ENCODE measurements at regions not wholly inside any gene's neighbourhood (a gene's known extent, or its start where the extent isn't known, plus 50 kb on each side); places are given as distances from the start of the nearest gene placed in this dataset.
"Not testable (repeated sequence)": the region's sequence is repeated elsewhere in the genome, so short reads cannot be mapped to it uniquely, and the experiment has no call there.

DNA sequence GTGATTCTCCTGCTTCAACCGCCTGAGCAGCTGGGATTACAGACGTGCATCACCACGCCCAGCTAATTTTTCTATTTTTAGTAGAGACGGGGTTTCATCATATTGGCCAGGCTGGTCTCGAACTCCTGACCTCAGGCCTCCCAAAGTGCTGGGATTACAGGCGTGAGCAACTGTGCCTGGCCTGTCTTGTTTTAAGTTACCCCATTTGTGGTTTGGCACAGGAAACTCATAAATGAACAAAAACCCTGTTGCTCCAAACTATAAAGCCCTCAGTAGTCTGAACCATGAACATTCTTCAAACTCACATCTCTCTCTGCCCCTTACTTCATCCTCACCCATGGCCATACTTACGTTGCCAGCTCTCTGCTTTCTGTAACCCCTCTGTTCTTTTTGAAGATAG lies 61.7 kb downstream of the RHOU start:
- DNase-seq = not testable (repeated sequence)

DNA sequence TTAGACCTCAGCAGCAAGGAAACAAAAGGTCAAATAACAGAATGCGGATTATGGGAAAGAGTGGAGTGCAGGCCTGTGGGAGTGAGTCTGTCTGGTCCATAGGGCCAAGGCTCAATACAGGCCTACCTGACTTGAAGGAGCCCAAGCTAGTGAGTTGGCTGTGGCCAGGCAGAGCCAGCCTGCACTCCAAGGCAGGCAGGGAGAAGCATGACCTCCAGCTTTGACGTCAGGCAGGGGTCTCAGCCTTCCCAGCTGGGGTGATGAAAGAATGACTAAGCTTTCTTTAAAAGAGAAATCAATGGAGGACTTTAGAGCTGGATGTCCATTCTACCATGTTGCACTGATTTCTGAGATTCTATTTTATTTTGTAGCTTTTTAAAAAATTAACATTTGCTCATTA lies 62.8 kb downstream of the RHOU start:
- DNase-seq = no peak

DNA sequence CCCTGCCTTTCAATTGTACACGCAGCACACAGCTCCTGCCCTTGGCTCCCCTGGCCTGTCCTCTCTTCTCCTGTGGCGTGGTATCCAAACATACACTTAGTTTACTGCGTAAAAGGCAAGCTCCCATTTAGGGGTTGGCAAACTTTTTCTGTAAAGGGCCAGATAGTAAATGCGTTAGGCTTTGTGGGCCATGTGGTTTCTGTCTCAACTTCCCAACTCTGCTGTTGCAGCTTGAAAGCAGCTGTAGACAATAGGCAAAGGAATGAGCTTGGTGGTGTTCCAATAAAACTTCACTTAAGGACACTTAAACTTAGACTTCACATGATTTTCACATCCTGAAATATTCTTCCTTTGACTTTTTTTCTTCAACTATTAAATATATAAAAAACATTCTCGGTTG lies 63.3 kb downstream of the RHOU start:
- no peak for DNase-seq

DNA sequence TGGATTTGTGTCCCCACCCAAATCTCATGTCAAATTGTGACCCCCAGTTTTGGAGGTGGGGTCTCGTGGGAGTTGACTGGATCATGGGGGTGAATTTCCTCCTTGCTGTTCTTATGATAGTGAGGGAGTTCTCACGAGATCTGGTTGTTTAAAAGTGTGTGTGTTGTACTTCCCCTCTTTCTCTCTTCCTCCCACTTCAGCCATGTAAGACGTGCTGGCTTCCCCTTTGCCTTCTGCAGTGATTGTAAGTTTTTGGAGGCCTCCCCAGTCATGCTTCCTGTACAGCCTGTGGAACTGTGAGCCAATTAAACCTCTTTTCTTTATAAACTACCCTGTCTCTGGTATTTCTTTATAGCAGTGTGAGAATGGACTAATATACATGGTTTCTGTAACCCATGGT lies 64.6 kb downstream of the RHOU start:
- DNase-seq = no peak

GRCh38 chr1:228801068-228801467 lies 65.8 kb downstream of the RHOU start:
- no peak for DNase-seq

GRCh38 chr1:228802386-228803220 lies 67.3 kb downstream of the RHOU start:
- no peak for DNase-seq

- no peak for DNase-seq
Measured at GRCh38 chr1:228803421-228803820, 68.1 kb downstream of the RHOU start.

DNA sequence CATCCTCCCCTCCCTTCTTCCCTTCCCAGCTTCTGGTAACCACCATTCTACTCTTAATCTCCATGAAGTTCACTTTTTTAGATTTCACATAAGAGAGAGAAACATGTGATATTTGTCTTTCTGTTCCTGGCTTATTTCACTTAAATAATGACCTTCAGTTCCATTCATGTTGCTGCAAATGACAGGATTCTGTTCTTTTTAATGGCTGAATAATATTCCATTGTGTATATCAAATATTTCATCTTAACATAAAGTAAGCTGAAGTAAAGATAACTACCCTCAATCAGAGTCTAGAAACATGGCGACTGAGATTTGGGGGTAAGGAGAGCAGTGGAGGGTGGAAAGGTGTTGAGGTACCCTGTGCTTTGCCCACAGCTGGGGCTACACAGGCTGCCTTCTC lies 68.9 kb downstream of the RHOU start:
- no peak for DNase-seq

- DNase-seq = no peak
Measured at GRCh38 chr1:228804640-228805413, 69.5 kb downstream of the RHOU start.

DNA sequence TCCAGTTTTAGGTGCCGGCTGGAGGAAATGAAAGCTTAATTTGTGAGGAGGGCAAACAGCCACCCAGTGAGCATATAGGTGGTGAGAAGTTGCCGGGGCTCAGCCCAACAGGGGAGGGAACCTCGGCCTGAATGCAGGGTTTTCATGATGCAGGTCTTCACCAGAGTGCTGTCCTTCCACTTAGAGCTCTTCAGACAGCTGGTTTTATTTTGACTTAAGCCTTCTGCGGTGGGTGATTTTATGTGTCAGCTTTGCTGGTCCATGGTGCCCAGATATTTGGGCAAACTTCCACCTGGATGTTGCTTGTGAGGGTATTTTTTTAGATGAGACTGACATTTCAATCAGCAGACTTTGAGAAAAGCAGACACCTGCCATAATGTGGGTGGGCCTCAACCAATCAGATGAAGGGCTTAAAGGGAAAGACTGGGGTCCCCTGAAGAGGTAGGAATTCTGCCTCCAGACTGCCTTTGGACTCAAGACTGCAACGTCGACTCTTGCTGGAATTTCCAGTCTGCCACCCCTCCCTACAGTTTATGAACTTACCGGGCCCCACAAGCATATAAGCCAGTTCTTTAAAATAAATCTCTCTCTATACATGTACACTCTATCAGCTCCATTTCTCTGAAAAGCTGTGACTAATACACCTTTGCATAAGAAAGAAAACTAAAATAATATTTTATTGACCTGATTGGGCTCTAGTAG lies 72.8 kb downstream of the RHOU start:
- DNase-seq = no peak

DNA sequence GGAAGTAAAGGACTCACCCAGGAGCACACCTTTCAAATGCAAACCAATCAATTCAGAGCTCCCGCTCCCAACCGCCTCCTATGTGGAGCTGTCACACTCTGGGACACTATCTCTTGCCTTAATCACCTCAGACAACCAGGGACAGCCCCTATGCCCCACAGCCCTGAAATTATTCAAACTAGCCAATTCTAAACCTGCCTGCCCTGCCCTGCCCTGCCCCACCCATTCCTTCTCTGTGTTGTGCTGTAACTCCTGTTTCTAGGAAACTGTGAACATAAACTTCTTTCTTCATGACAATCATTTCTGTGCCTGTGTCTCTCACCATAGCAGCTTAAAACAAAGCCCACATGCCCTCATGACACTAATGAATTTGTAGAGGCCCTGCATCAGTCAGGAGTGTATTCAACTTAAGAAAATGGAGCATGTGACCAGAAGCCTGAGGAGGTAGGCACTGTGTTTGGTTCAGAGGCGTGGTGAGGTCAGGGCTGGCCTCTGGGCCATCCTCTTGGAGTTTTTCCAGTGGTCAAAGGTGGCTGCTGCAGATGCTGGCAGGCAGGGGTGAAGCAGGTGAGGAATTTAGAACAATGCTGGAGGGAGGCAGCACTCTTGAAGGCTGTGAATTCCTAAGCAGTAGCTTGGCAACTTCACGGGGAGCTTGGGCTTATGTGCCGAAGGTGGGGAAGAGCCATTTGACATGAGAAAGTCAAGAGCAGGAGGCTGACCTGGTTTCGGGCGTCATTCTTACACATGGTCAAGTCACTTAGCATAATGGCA lies 74.5 kb downstream of the RHOU start:
- DNase-seq = no peak

DNA sequence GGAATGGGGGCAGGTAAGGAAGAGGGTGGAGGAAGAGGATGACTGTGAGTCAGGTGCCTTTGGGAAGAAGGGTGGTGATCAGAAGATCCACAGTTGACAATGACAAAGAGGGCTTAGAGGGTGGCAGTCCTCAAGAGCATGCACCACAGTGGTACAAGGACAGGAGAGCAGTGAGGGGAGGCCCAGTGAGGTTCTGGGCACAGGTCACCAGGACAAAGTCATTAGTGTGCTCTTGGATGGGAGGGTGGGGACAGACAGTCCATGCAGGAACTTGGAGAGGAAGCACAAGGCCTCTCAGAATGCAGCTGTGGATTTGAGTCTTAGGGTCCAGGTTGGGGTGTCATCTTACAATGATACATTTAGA lies 75.1 kb downstream of the RHOU start:
- no peak for DNase-seq

GRCh38 chr1:228810878-228811711 lies 75.8 kb downstream of the RHOU start:
- DNase-seq = no peak

DNA sequence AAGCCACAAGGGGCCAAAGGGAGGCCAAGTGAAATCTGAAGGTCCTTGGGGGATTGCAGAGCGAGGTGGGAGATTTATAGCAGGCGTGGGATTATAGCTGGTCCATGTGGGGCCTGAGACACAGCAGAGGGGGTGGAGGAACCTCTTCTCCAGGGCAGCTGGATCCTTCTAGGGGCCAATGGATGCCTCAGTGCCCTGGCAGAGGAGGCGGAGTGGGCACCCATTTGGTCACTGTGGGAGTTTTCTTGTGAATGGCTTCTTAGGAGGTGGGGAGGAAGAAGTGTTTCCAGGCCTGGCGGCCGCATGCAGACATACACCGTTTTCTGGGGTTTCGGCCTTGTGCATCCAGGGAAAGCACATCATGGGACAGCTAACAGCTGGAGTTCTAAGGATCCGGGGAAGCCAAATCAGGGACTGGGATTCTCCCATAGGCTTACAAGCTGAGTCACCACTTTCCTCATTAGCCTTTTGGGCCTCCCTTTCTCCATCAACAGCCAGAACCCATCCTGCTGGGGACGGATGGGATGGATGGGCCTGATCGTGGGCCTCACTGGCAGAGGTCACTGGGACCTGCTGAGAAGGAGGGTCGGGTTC lies 76.5 kb downstream of the RHOU start:
- no peak for DNase-seq

DNA sequence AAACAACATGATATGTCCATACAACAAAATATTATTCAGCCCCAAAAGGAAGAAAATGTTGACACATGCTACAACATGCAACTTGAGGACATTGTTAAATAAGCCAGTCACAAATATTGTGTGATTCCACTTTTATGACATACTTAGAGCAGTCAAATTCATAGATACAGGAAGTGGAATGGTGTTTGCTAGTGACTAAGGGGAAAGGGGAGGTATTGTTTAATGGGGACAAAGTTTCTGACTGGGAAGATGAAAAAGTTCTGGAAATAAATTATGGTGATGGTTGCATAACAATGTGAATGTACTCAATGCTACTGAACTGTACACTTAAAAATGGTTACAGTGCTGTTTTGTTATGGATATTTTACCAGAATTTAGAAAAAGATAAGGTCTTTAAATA lies 77.7 kb downstream of the RHOU start:
- DNase-seq = no peak

DNA sequence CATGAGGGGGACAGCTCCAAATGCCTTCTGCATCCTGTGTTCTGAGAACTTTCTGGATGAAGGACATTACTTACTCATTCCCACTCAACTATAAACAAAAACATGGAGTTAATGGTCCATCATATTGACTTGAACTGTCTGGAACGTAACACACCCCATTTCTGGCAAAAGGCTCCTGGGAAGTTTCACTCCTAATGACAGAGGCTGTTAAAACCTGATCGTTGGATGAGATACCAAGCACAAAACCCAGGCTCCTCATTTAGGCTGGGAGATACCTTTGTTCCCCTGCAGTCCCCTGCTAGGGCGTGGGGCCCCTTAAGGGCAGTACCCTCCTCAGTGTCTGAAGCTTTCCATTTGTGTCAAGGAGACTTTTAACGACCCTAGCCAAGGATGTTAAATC lies 78.9 kb downstream of the RHOU start:
- no peak for DNase-seq

GRCh38 chr1:228818296-228818695 lies 83.0 kb downstream of the RHOU start:
- no peak for DNase-seq

DNA sequence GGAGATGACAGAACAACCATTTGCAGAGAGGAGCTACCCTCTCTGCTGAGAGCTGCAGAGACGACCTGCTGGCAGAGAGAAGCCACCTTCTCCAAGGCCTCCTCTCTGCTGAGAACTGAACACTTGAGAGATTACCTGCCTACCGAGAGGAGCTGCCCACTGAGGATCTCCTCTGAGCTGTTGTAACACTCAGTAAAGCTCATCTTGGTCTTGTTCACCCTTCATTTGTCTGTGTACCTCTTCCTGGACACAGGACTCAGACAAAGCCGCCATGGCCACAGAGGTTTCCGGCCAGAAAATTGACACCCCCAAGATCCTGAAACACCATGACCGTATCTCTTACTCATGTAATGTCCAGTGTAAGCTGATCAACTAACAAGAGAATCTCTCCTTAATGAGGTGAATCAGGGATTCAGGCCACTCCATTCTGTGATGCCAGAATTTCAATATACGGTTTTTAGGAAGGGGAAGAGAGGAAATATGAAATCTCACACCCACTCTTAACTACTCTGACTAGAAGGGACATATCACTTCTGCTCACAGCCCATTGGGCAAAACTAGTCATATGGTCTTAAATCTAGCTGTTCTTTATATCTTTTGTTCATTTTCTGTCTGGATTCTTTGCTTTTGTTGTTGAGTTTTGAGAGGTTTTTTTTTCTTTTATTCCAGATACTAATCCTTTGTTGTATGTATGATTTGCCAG lies 83.8 kb downstream of the RHOU start:
- DNase-seq = no peak

DNA sequence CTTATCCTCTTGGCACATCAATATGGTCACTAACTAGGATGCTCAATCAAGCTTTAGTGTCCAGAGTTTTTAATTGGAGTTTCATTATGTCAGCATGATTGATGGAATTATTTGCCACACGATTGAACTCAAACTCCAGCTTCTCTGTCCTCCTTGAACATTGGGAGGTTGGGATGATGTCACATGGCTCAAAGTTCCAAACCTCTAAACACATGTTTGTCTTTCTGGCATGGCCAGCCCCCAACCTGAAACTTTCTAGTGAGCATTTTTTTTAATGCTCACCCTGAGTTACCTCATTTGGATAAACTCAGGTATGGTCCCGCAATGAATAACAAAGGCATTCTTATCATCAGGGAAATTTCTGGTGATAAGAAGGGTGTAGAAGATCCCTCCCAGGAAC lies 86.0 kb downstream of the RHOU start:
- DNase-seq = no peak

DNA sequence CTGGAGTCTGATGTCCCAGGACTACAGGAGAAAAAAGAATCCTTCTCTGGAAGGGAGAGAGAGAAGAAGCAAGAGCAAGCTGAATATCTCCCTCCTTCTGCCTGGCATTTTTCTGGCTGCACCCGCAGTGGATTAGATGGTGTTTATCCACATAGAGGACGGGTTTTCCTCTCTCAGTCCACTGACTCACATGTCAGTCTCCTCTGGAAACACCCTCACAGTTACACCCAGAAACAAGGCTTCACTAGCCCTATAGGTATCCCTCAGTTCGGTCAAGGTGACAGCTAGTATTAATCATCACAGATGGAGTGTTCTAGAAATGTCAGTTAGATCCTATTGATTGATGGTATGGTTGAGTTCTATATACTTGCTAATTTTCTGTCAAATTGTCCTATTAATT lies 87.9 kb downstream of the RHOU start:
- no peak for DNase-seq

GRCh38 chr1:228824366-228824765 lies 89.1 kb downstream of the RHOU start:
- no peak for DNase-seq

All from NCI-H1436 treated with DMSO at 0.1 percent for 48 hours (cell line).